GM21528 (cell line): ENCODE measurements at regions not wholly inside any gene's neighbourhood (a gene's known extent, or its start where the extent isn't known, plus 50 kb on each side); places are given as distances from the start of the nearest gene placed in this dataset.
"Not testable (repeated sequence)": the region's sequence is repeated elsewhere in the genome, so short reads cannot be mapped to it uniquely, and the experiment has no call there.

ENCODE experiments used
- ATAC-seq: cut with Tn5 transposase; IDR thresholded peaks from one replicate; pipeline ENCODE4 v1.9.1; 2021; ENCODE audit warnings: mild to moderate bottlenecking, moderate library complexity; ENCODE audit not compliant: unreplicated experiment, low FRiP score

DNA sequence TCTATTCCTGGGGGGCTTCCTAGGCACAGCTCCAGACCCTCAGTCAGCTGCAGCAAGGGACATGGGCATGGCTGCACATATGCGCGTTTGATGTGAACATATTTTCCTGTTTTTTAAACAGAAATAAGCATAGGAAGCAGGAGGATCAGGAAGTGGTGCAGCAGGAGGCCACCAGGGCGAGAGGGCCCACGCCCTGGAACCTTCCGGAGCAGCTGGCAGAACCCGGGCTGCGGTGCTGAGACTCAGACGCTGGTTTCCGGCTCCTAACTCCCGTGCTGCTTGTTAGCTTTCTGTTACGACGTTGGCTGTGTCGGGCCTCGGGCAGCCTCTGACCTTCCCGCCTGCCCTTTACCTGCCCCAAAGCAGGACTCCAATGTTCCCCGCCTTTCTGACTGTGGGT lies 5399.5 kb upstream of the TPTE start:
- not testable (repeated sequence) for ATAC-seq

DNA sequence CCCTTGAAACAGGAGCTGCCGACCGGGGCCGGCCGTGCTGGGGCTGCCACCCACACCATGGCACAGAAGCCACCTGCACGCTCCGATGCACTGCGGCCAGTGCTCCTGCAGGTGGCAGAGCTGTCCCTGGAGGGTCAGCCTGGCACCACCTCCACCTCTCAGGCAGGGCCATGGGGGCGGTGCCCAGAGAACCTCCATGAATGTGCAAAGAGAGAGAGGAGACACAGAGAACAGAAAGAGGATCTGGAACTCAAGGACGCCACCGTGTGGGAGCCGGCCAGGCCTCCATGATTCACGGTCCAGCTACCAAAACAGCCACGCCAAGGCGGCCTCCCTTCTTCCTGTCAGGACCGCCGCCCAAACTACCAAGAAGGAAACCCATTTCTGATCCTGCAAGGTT lies 5397.7 kb upstream of the TPTE start:
- peak; percentile 49 for ATAC-seq

DNA sequence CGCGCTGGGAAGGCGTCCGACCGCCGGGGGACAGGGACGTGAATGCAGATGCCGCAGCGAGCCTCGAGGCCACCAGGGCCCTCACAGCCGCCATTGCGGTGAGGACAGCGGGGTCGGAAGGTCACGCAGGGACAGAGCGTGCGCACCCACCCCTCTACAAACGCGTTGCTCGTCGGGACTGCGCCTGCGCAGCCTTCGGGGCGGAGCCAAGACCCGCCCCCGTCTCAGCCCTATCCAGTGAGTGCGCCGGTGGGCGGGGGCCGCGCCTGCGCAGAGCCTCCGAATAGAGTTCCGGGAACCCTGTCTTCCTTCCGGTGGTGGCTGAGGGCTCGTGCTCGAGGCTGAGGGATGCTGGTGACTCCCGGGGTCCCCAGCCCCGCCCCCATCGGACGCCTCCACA lies 5393.1 kb upstream of the TPTE start:
- ATAC-seq = peak; percentile 88

DNA sequence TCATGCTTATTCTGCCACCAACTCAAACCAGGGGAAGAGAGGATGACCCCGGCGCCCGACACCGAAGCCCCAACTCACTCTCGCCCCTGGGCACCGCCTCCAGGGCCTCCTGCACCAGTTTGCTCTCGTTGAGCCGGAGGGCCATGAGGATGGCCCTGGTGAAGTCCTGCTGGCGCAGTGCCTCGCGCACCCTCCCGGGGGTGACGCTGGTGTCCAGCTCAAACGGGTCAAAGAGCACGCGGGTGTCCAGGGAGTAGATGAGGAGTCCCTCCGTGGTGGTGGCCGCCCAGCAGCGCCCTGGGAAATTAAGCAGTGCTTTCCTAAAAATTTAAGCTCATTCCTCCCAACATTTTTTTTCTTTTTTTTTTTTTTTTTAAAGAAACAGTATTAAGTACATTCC lies 5387.6 kb upstream of the TPTE start:
- not testable (repeated sequence) for ATAC-seq

DNA sequence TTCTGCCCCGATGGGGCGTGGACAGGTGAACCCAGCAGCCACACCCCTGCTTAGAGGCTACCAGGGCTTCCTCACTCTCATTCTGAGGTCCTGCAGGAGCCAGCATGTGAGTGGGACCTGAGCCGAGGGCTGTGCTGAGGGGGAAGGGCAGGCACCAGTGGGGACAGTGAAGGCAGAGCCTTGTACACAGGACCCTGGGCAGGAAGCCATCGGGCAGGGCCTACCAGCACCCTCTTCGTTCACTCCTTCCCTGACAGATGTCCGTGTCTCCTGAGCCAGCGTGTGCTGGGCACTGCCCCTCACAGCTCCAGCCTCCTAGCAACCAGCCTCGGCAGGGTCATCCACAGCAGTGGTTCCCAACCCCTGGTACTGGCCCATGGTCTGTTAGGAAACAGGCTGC lies 5385.0 kb upstream of the TPTE start:
- not testable (repeated sequence) for ATAC-seq

DNA sequence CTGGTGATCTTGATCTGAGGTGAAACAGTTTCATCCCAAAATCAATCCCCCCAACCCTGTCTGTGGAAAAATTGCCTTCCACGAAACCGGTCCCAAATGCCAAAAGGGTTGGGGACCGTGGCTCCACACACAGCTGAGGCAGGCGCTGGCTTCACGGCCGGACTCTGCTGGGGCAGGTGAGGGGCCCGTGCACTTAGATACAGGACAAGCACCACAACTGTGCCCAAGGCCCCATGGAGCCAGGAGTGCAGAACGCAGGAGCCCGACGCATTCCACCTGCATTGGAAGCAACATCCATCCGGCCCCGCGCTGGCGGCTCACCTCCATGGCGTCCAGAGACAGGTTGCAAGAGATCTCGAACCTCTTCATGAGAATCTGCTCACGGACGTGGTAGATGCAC lies 5384.4 kb upstream of the TPTE start:
- not testable (repeated sequence) for ATAC-seq

DNA sequence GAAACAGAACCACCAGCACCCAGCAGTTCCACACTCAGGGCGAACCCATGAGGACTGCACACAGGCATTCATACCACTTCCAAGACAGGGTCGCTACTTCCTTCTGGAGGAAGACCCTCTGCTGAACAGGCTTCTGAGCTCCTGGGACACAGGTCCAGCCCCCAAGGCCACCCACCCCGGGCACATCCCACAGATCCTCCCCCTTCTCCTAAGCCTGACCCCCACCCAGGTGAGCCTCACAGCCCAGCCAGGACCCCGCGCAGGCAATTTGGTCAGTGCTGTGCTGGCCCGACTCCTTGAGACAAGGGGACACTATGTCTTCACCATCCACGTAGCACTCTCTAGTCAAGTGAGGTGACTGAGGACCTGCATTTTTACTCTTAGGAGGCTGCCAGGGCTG lies 5382.7 kb upstream of the TPTE start:
- ATAC-seq = not testable (repeated sequence)

DNA sequence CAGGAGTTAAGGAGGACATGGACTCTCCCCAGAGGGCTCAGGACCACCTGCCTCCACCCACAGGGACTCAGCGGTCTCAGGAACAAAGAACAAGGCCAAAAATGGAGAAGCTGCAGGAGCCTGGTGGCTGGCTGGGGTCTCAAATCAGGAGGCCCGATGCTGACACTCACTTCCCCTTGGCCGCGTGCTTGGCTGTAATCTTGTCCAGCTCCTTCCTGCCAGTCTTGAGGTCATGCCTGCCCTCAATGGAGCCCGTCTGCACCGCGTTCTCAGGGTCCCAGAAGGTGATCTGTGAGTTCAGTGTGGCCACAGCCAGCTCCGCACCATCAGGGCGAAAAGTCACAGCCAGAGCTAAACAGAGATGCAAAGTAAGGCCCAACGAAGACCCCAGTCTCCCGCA lies 5381.9 kb upstream of the TPTE start:
- not testable (repeated sequence) for ATAC-seq

DNA sequence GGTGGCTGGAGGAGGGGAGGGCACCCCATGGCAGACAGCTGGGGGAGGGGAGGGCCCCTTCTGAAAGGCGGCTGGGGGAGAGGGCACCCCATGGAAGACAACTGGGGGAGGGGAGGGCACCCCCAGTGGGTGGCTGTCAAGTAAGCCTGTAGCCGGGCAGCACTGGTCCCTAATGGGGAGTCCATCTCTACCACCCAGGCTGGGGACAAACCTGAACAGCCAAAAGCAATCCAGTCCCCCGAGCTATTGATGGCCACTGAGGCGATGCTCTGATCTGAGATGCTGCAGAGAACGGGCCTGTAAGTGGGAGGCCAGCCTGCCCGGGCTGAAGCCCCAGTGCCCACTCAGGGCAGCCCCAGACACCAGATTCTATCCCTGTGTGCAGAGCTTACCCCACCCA lies 5378.4 kb upstream of the TPTE start:
- ATAC-seq = not testable (repeated sequence)

DNA sequence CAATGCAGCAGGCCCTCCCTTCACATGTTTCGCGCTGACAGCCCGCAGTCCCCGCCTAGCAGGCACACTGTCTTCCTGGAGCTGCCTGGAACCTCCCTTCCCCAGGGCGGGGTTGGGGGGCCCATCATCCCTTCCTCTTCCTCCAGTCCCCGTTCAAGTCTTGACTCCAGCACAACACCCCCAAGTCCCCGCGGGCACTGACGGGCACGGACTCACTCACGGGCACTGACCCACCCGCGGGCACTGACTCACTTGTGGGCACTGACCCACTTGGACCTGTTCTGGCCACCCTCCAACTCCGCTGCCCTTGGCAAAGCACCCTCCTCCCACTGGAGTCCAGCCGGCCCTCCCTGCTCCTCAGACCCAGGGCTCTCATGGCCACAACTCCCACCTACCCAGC lies 5376.7 kb upstream of the TPTE start:
- not testable (repeated sequence) for ATAC-seq

DNA sequence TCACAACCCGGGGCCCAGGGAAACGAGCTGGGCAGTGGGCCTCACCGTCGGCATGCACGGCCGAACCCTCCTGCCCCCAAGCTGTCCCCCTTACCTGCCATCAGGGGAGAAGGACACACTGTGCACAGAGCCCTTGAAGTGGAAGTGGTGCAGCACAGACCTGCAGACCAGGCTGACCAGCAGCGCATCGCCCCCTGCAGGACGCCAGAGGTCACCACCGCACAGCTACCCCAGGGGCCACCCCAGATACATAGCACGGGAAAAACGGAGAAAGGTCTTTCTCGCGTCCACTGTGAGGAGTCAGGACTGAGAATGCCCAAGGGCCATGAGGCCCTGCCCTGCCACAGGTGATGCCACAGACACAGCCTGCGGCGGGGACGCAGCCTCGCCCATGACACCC lies 5373.7 kb upstream of the TPTE start:
- ATAC-seq = not testable (repeated sequence)

DNA sequence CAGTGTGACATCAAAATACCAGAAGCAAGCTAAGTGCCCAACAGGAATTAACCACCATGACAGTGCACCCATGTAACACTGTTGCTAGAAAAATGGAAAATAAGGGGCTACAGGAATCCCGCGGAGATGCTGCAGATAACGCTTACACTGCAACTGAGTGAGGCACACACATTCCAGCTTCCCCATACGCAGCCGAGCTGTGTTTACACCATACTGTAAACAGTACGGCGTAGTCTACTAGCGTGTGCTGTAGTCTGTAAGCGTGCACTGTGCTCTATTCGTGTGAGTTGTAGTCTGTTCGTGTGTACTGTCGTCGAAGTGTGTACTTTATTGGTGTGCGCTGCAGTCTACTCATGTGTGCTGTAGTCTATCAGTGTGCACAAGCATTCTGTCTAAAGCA lies 5372.2 kb upstream of the TPTE start:
- ATAC-seq = not testable (repeated sequence)

DNA sequence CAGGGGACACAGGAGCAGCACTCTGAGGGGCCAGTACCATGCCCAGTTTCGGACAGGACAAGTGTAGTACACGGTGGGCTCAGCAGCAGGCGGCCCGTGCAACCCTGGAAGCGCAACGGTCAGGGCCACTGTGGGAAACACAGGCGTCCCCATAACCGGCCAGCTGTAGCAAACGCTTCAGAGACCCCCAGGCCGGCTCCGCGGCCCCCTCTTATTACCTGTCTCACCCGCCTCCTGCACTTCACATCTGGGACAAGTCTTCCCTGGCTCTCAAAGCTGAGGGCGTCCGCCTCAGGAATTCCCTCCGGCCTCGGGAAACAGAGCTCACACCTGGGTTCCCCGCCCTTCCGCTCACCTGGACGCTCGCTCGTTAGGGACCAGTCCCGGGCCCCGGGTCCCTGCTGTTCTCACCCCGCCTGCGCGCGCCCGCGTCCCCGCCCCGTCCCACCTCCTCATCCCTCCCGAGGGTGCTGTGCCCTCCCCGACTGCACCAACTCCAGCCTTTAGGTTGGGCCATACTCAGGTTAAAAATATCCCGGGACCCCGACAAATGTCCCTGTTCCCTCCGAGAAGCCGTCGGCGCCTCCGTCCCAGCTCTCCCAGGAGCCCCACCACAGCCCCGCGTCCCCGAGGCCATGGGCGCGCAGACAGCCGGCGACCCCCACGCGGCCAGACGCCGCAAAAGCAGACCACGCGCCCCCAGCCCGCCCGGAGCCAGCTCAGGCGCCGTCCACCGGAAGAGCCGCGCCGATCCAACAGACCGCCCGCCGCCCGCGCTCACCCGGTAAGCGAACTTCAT lies 5367.3 kb upstream of the TPTE start:
- peak; percentile 20 for ATAC-seq

DNA sequence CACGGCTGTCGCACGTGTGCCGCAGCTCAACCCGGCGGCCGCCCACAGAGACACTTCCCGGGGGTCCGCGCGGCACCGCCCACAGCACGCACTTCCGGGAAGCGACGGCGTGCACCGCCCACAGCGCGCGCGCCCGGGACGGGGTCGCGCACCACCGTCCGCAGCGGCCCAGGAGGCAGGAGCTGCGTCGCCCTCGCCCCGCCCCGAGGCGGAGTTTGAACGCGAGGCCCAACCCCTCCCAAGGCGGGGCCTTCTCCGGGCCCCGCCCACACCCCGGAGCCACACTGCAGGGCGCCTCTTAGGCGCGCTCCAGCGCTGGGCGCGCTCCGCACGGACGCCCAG lies 5366.8 kb upstream of the TPTE start:
- ATAC-seq = peak; percentile 84

DNA sequence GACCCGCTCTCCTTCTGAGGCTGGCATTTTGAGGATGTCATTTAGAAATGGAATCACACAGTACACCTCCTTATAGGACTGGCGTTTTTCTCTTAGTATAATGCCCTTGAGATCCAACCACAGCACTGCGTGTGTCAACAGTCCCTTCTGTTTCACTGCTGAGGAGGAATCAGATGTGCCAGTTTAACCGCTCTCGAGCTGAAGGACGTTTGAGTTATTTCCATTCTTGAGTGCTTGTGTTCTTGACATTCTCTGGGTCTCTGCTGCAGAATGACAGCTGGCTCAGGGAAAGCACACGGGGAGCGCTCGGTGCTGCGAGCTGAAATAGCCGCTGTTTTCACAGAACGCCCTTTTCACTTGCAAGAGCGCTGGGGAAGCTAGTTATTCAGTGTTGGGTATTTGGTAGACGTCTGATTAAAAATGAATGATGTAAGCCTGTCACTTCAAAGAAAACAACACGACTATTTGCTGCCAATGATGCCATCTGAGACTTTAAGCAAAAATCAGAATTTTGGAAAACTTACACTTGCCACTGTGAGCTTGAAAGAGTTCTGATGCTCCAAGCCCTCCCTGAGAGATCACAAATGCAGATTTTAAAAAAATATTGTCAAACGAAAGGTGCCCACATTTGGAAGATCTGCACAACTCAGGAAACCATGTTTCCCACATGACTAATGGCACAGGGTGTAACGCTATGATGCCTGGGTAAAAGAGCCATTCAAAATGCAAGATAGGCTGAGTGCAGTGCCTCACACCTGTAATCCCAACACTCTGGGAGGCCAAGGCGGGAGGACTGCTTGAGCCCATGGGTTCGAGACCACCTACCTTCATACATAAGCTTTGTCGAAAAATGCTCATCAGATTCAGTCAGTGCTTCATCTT lies 5358.4 kb upstream of the TPTE start:
- not testable (repeated sequence) for ATAC-seq

DNA sequence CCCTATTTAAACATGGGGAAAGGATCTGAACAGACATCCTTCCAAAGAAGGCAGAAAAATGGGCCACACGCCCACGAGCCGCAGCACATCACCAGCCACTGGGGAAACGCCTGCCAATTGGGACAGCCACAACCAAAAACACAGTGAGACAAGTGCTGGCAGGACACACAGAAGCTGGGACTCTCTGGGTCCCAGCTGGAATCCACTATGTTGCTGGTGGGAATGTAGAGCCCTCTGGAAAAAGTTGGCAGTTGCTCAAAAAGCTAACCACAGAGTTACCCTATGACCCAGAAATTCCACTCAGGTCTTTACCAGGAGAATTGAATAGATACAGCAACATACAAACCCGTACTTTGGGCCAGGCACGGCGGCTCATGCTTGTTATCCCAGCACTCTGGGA lies 5355.6 kb upstream of the TPTE start:
- ATAC-seq = not testable (repeated sequence)
